Nephron progenitor cell (in vitro differentiated cells): ENCODE measurements at regions not wholly inside any gene's neighbourhood (a gene's known extent, or its start where the extent isn't known, plus 50 kb on each side); places are given as distances from the start of the nearest gene placed in this dataset.

Experiments used
- DNase-seq: peaks from one replicate; pipeline ENCODE4 v3.0.0; 2021
- H3K27ac Mint-ChIP-seq: 2 replicates; pipeline ENCODE4 v1.8.0; 2021; ENCODE audit warnings: mild to moderate bottlenecking, moderate library complexity, mixed read lengths
- H3K27me3 Mint-ChIP-seq: 2 replicates; pipeline ENCODE4 v1.8.0; 2021; ENCODE audit warnings: mild to moderate bottlenecking, low read depth, mixed read lengths; ENCODE audit not compliant: poor library complexity
- H3K36me3 Mint-ChIP-seq: 2 replicates; pipeline ENCODE4 v1.8.0; 2021; ENCODE audit warnings: low read depth, mixed read lengths
- H3K4me1 Mint-ChIP-seq: 2 replicates; pipeline ENCODE4 v1.8.0; 2021; ENCODE audit warnings: mixed read lengths
- H3K4me3 Mint-ChIP-seq: 2 replicates; pipeline ENCODE4 v1.8.0; 2021; ENCODE audit warnings: mild to moderate bottlenecking, moderate library complexity, mixed read lengths
- H3K9me3 Mint-ChIP-seq: 2 replicates; pipeline ENCODE4 v1.8.0; 2021; ENCODE audit warnings: mild to moderate bottlenecking, moderate library complexity, mixed read lengths
- CTCF ChIP-seq: fragments of 200-600 bp; sonication (generic); IDR thresholded peaks from 2 replicates; pipeline ENCODE4 v1.5.0; 2021; ENCODE audit warnings: antibody characterized with exemption

- Mint-ChIP-seq H3K4me1 (no peaks in the 10 kb centered on the region), H3K9me3 (peaks cover 17% of the 10 kb centered on the region), H3K36me3 (peaks cover 5% of the 10 kb centered on the region), H3K4me3 (no peak overlapping the region), H3K27ac (no peak overlapping the region), H3K27me3 (no peaks in the 10 kb centered on the region)
- no peak for DNase-seq
- no peak for TF ChIP-seq CTCF
These were observed 680.6 kb downstream of the ELAVL2 start for GRCh38 chr9:23145467-23145866.

GRCh38 chr9:23153058-23153457 is 673.0 kb downstream of the ELAVL2 start:
- Mint-ChIP-seq H3K4me1 (no peaks in the 10 kb centered on the region), H3K27ac (no peak overlapping the region), H3K36me3 (no peaks in the 10 kb centered on the region), H3K4me3 (no peak overlapping the region), H3K9me3 (no peaks in the 10 kb centered on the region), H3K27me3 (no peaks in the 10 kb centered on the region)
- no peak for DNase-seq
- no peak for TF ChIP-seq CTCF

- Mint-ChIP-seq H3K4me1 (no peaks in the 10 kb centered on the region), H3K27me3 (no peaks in the 10 kb centered on the region), H3K36me3 (no peaks in the 10 kb centered on the region), H3K9me3 (no peaks in the 10 kb centered on the region), H3K4me3 (no peak overlapping the region), H3K27ac (no peak overlapping the region)
- no peak for TF ChIP-seq CTCF
- DNase-seq, result no peak
These were observed 665.5 kb downstream of the ELAVL2 start for GRCh38 chr9:23160491-23160890.

- Mint-ChIP-seq H3K9me3 (no peaks in the 10 kb centered on the region), H3K36me3 (no peaks in the 10 kb centered on the region), H3K4me1 (no peaks in the 10 kb centered on the region), H3K27ac (no peak overlapping the region), H3K27me3 (no peaks in the 10 kb centered on the region), H3K4me3 (no peak overlapping the region)
- DNase-seq, result no peak
- no peak for TF ChIP-seq CTCF
These were observed 665.0 kb downstream of the ELAVL2 start for GRCh38 chr9:23160952-23161469.

GRCh38 chr9:23162789-23163188 is 663.3 kb downstream of the ELAVL2 start:
- no peak for TF ChIP-seq CTCF
- no peak for DNase-seq
- H3K9me3 Mint-ChIP-seq, result no peaks in the 10 kb centered on the region
- no peaks in the 10 kb centered on the region for H3K36me3 Mint-ChIP-seq
- no peaks in the 10 kb centered on the region for H3K27me3 Mint-ChIP-seq
- no peaks in the 10 kb centered on the region for H3K4me1 Mint-ChIP-seq
- no peak overlapping the region for H3K27ac Mint-ChIP-seq
- no peak overlapping the region for H3K4me3 Mint-ChIP-seq

GRCh38 chr9:23171479-23171878 is 654.6 kb downstream of the ELAVL2 start:
- no peak for TF ChIP-seq CTCF
- H3K9me3 Mint-ChIP-seq, result peaks cover 6% of the 10 kb centered on the region
- H3K27ac Mint-ChIP-seq, result no peak overlapping the region
- peaks cover 3% of the 10 kb centered on the region for H3K27me3 Mint-ChIP-seq
- no peak overlapping the region for H3K4me3 Mint-ChIP-seq
- H3K4me1 Mint-ChIP-seq, result no peaks in the 10 kb centered on the region
- no peak for DNase-seq
- H3K36me3 Mint-ChIP-seq, result no peaks in the 10 kb centered on the region
